ENCODE measurements at regions not wholly inside any gene's neighbourhood (a gene's known extent, or its start where the extent isn't known, plus 50 kb on each side); places are given as distances from the start of the nearest gene placed in this dataset.
"Not testable (repeated sequence)": the region's sequence is repeated elsewhere in the genome, so short reads cannot be mapped to it uniquely, and the experiment has no call there.

DNA sequence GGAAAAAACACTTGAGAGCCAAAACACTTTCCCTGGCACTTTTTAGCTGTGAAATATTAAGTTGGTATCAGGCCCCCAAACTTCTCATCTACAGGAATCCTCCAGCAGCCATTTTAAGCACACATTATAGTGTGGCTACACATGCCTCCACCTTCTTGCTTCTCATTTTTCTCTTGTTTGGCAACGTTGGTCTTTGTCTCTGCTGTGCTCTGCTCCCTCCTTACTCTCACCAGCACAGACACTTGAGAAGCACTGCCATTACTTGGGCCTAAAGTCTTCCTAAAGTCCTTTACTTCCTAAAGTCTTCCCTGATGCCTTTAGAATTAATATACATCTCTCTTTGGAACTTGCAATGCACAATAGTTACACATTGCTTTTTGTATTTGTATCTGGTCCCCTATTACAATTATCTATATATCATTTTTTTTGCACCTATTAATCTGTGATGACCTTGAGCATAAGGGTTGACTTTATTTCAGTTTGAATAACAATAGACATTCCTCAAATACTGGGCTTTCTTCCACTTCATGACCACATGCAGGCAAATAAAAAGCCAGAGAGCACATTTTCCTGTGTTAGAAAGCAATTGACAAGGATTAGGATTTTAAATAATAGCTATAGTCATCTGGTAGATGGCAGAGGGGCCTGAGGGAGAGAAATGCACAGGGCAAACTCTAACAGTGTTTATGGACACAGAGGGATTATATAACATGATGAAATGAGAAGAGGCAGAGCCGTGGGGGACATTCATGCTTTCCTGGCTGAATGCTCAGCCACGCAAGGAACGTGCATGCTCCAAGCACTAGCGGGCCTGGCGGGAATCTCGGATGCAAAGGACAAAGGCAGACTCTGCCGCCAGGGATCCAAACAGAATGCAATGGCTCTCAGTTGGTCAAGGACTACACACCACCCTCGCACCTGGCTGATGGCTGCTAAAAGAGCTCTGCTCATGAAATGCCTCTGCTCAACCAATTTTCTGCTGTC is 99.3 kb downstream of the CDC14C start:
- no peak for DNase-seq (ENCODE audit: extremely low spot score)
- TF ChIP-seq, protein P1, sequence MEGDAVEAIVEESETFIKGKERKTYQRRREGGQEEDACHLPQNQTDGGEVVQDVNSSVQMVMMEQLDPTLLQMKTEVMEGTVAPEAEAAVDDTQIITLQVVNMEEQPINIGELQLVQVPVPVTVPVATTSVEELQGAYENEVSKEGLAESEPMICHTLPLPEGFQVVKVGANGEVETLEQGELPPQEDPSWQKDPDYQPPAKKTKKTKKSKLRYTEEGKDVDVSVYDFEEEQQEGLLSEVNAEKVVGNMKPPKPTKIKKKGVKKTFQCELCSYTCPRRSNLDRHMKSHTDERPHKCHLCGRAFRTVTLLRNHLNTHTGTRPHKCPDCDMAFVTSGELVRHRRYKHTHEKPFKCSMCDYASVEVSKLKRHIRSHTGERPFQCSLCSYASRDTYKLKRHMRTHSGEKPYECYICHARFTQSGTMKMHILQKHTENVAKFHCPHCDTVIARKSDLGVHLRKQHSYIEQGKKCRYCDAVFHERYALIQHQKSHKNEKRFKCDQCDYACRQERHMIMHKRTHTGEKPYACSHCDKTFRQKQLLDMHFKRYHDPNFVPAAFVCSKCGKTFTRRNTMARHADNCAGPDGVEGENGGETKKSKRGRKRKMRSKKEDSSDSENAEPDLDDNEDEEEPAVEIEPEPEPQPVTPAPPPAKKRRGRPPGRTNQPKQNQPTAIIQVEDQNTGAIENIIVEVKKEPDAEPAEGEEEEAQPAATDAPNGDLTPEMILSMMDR (IDR thresholded peaks at IDR 0.05; ENCODE audit: control extremely low read depth, extremely low read depth, low read depth, missing control alignments) = no peak
- ChIA-PET CTCF (interaction anchor here (1.5 kb wide), 1 partner anchor 16 kb away, joined by 3 read pairs; no protein-coding TSS in a partner anchor), POLR2A (no interaction called here)

DNA sequence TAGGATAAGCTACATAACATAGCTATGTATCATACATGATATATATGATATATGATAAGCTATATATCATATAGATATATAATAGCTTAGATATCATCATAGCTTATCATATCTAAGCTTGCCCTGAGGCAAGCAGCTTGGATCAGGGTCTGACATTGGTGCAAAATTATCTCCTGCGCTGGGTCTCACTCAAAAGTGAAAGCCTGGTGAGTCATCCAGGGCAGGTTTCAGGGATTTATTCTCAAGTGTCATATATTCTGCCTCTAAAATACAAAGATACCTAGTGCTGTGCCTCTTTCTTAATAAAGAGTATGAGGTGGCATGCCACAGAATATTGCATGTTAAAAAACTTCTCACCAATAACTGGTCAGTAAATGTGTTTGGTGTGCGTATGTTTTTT is 105.9 kb downstream of the CDC14C start:
- DNase-seq (ENCODE audit: extremely low spot score) = no peak
- TF ChIP-seq, protein P1 (IDR thresholded peaks at IDR 0.05; ENCODE audit: control extremely low read depth, extremely low read depth, low read depth, missing control alignments) = no peak
- POLR2A ChIA-PET = no interaction called here
- CTCF ChIA-PET = no interaction called here

DNA sequence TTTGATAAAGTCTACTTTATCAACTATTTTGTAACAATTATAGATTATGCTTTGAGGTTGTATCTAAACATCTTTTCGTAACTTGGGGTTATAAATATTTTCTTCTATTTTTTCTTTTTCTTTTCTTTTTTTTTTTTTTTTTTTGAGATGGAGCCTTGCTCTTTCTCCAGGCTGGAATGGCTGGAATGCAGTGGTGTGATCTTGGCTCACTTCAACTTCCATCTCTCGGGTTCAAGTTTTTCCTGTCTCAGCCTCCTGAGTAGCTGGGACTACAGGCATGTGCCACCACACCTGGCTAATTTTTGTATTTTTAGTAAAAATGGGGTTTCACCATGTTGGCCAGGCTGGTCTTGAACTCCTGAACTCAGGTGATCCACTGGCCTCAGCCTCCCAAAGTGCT is 108.8 kb downstream of the CDC14C start:
- CTCF ChIA-PET; POLR2A ChIA-PET; DNase-seq (ENCODE audit: extremely low spot score): not testable (repeated sequence)

DNA sequence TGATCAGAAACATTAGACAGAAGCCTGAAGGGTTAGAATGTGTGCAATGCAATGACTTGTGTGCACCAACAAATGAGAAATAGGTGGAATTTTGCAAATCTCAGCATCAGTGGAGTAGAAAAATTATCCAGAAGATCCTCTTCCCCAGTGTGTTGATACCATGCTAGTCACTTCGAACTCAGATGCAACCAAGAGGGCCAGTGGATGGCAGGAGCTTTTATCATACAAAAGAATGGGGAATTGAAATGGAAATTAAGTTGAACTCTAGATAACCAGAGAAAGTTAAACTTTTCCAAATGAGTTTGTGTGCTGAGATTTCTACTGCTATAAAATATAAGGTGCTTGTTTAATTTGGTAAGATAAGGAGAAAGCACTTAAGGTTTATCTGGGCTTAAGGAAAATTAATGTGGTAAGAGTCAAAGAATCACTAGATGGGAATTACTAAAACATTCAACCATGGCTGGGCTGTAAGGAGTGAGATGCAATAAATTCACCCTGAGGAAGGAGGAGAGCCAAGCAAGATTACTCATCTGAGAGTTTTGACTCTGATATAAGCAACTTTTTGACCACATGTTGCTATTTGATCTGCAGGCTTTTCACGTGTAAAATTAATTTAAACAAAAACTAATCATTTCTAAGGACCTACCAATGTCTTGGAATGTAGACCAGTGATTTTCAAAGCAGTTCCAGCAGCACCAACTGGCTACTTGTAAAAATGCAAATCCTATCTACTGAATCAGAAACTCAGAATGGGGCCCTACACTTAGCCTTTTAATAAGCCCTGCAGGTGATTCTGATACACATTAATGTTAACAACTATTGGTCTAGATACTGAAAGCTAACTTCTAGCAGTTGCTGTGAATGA is 113.2 kb downstream of the CDC14C start:
- TF ChIP-seq, protein P1 (IDR thresholded peaks at IDR 0.05; ENCODE audit: control extremely low read depth, extremely low read depth, low read depth, missing control alignments) = no peak
- POLR2A ChIA-PET = no interaction called here
- CTCF ChIA-PET = no interaction called here
- DNase-seq (ENCODE audit: extremely low spot score) = no peak

DNA sequence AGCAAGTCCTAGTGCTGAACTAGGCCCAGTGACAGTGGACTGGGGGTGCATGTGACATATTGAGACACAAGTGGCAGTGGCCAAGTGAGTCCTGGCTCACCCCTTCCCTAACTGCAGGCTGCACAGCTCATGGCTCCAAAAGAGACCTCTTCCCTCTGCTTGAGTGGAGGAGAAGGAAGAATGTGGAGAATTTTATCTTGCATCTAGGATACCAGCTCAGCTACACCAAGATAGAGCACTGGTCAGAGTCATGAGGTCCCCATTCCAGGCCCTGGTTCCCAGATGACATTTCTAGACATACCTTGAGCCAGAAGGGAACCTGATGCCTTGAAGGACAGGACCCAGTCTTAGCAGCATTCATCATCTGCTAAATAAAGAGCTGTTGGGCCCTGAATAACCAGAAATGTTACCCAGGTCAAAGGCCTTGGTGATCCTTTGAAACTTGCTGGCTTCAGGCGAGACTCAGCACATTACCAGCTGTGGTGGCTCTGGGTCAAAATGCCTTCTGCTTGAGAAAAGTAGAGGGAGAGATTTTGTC is 114.5 kb downstream of the CDC14C start:
- ChIA-PET POLR2A (no interaction called here), CTCF (interaction anchor here (1.0 to 1.3 kb wide), 2 partner anchors 11 to 16 kb away, joined by 3 read pairs; no protein-coding TSS in a partner anchor)
- DNase-seq (ENCODE audit: extremely low spot score) = no peak
- TF ChIP-seq, protein P1 (IDR thresholded peaks at IDR 0.05; ENCODE audit: control extremely low read depth, extremely low read depth, low read depth, missing control alignments) = no peak

DNA sequence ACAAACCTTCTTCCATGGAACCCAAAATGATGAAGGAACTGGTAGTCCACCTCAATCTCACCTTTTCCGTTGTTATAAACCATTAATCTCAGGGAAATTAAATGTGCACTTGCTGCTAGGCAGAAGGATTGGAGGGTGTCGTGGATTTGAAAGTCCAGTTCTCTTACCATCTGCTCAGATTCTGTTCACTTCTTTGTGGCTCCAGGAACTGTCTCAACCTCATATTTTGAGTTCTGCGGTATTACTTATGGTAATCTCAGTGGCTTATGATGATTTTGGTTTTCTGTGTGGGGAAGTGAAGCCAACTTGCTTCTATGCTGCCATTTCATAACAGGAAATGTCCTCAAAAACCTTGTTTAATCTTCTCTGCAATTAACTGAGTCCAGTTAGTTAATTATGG is 136.4 kb downstream of the CDC14C start:
- no peak for DNase-seq (ENCODE audit: extremely low spot score)
- TF ChIP-seq, protein P1 (IDR thresholded peaks at IDR 0.05; ENCODE audit: control extremely low read depth, extremely low read depth, low read depth, missing control alignments) = no peak
- ChIA-PET POLR2A (no interaction called here), CTCF (no interaction called here)
